ENCODE measurements at regions not wholly inside any gene's neighbourhood (a gene's known extent, or its start where the extent isn't known, plus 50 kb on each side); places are given as distances from the start of the nearest gene placed in this dataset.

GRCh38 chr6:15870333-15871043 lies 207.7 kb upstream of the DTNBP1 start:
- Histone ChIP-seq H3K79me2 (ENCODE audit: control insufficient read depth, low read length) (no peaks in the 10 kb centered on the region), H4K20me1 (ENCODE audit: control insufficient read depth, insufficient read depth, low read depth, low read length) (no peaks in the 10 kb centered on the region), H3K9me2 (replicated peaks; ENCODE audit: control insufficient read depth, low read length) (no peaks in the 10 kb centered on the region), H3K27ac (ENCODE audit: low read depth, low read length) (no peak overlapping the region), H3K9me3 (ENCODE audit: control insufficient read depth, insufficient read depth, low read length) (no peaks in the 10 kb centered on the region), H3K36me3 (ENCODE audit: control insufficient read depth, low read length) (no peaks in the 10 kb centered on the region), H3K4me3 (ENCODE audit: low read length) (no peak overlapping the region), H3K27me3 (ENCODE audit: control insufficient read depth, low read length) (no peaks in the 10 kb centered on the region), H3K4me2 (ENCODE audit: low read length) (no peak overlapping the region), H3K4me1 (ENCODE audit: control insufficient read depth, low read length) (peaks cover 6% of the 10 kb centered on the region), H3F3A (ENCODE audit: control insufficient read depth, insufficient read depth) (no peaks in the 10 kb centered on the region)
- TF ChIP-seq EZH2phosphoT487 (IDR thresholded peaks at IDR 0.05; ENCODE audit: borderline replicate concordance, low read length) (no peak), CTCF (IDR thresholded peaks at IDR 0.05; ENCODE audit: low read depth, low read length, poor library complexity, severe bottlenecking) (no peak)

- H3K27me3 ChIP-seq (ENCODE audit: control insufficient read depth, low read length), result no peaks in the 10 kb centered on the region
- H3K4me2 ChIP-seq (ENCODE audit: low read length), result no peak overlapping the region
- no peaks in the 10 kb centered on the region for H3K36me3 ChIP-seq (ENCODE audit: control insufficient read depth, low read length)
- no peak overlapping the region for H3K27ac ChIP-seq (ENCODE audit: low read depth, low read length)
- H4K20me1 ChIP-seq (ENCODE audit: control insufficient read depth, insufficient read depth, low read depth, low read length), result no peaks in the 10 kb centered on the region
- no peaks in the 10 kb centered on the region for H3K9me2 ChIP-seq (replicated peaks; ENCODE audit: control insufficient read depth, low read length)
- no peaks in the 10 kb centered on the region for H3K4me1 ChIP-seq (ENCODE audit: control insufficient read depth, low read length)
- H3F3A ChIP-seq (ENCODE audit: control insufficient read depth, insufficient read depth), result no peaks in the 10 kb centered on the region
- no peak for TF ChIP-seq CTCF (IDR thresholded peaks at IDR 0.05; ENCODE audit: low read depth, low read length, poor library complexity, severe bottlenecking)
- TF ChIP-seq EZH2phosphoT487 (IDR thresholded peaks at IDR 0.05; ENCODE audit: borderline replicate concordance, low read length), result no peak
- no peaks in the 10 kb centered on the region for H3K9me3 ChIP-seq (ENCODE audit: control insufficient read depth, insufficient read depth, low read length)
- H3K4me3 ChIP-seq (ENCODE audit: low read length), result no peak overlapping the region
- H3K79me2 ChIP-seq (ENCODE audit: control insufficient read depth, low read length), result no peaks in the 10 kb centered on the region
Observed at GRCh38 chr6:15864708-15865062, 201.9 kb upstream of the DTNBP1 start.

- TF ChIP-seq CTCF (IDR thresholded peaks at IDR 0.05; ENCODE audit: low read depth, low read length, poor library complexity, severe bottlenecking) (no peak), EZH2phosphoT487 (IDR thresholded peaks at IDR 0.05; ENCODE audit: borderline replicate concordance, low read length) (no peak)
- Histone ChIP-seq H3K27me3 (ENCODE audit: control insufficient read depth, low read length) (0 out of 2 replicates have a peak, but pooled peaks cover under 1% of the 10 kb centered on the region), H3K4me3 (ENCODE audit: low read length) (no peak overlapping the region), H3K4me1 (ENCODE audit: control insufficient read depth, low read length) (no peaks in the 10 kb centered on the region), H3K79me2 (ENCODE audit: control insufficient read depth, low read length) (no peaks in the 10 kb centered on the region), H3K9me3 (ENCODE audit: control insufficient read depth, insufficient read depth, low read length) (no peaks in the 10 kb centered on the region), H3K9me2 (replicated peaks; ENCODE audit: control insufficient read depth, low read length) (no peaks in the 10 kb centered on the region), H3F3A (ENCODE audit: control insufficient read depth, insufficient read depth) (no peaks in the 10 kb centered on the region), H4K20me1 (ENCODE audit: control insufficient read depth, insufficient read depth, low read depth, low read length) (no peaks in the 10 kb centered on the region), H3K36me3 (ENCODE audit: control insufficient read depth, low read length) (no peaks in the 10 kb centered on the region), H3K27ac (ENCODE audit: low read depth, low read length) (no peak overlapping the region), H3K4me2 (ENCODE audit: low read length) (no peak overlapping the region)
Observed at GRCh38 chr6:15864038-15864707, 201.3 kb upstream of the DTNBP1 start.

All from DOHH2 (cell line).